Ishikawa (cell line): ENCODE measurements at regions not wholly inside any gene's neighbourhood (a gene's known extent, or its start where the extent isn't known, plus 50 kb on each side); places are given as distances from the start of the nearest gene placed in this dataset.

ENCODE experiments used
- CEBPB ChIP-seq: IDR thresholded peaks from 2 replicates; pipeline ENCODE4 v1.6.1; 2012
- CREB1 ChIP-seq: IDR thresholded peaks from 2 replicates; pipeline ENCODE4 v1.6.1; 2012; ENCODE audit warnings: low read depth
- EP300 ChIP-seq: IDR thresholded peaks from 2 replicates; pipeline ENCODE4 v1.6.1; 2012; ENCODE audit warnings: borderline replicate concordance
- MAX ChIP-seq: IDR thresholded peaks from 2 replicates; pipeline ENCODE4 v1.6.1; 2012
- RAD21 ChIP-seq: IDR thresholded peaks from 2 replicates; pipeline ENCODE4 v1.6.1; 2012; ENCODE audit warnings: low read depth
- REST ChIP-seq: IDR thresholded peaks from 2 replicates; pipeline ENCODE4 v1.6.1; 2012; ENCODE audit warnings: low read depth, mild to moderate bottlenecking
- TAF1 ChIP-seq: IDR thresholded peaks from 2 replicates; pipeline ENCODE4 v1.6.1; 2012; ENCODE audit warnings: low read depth, mild to moderate bottlenecking
- TCF12 ChIP-seq: IDR thresholded peaks from 2 replicates; pipeline ENCODE4 v1.6.1; 2012; ENCODE audit warnings: low read depth
- YY1 ChIP-seq: IDR thresholded peaks from 2 replicates; pipeline ENCODE4 v1.6.1; 2012; ENCODE audit warnings: low read depth

GRCh38 chr18:78459668-78460067, 520.0 kb upstream of the SALL3 start:
- TF ChIP-seq REST (no peak), YY1 (no peak), TAF1 (no peak), CREB1 (no peak), RAD21 (no peak), MAX (no peak), CEBPB (no peak), TCF12 (no peak), EP300 (no peak)
